ENCODE measurements at regions not wholly inside any gene's neighbourhood (a gene's known extent, or its start where the extent isn't known, plus 50 kb on each side); places are given as distances from the start of the nearest gene placed in this dataset.

- Histone ChIP-seq H3K27ac (peak overlapping the region in 1 of 5 donors; percentile 8), H3K4me3 (no peak overlapping the region), H3K4me1 (replicated peaks in 1 of 2) (peaks cover 5 to 48% of the 10 kb centered on the region in 2 donors), H3K36me3 (replicated peaks in 1 of 2) (no peaks in the 10 kb centered on the region), H3K9me3 (replicated peaks in 1 of 3) (peaks cover 0 to 4% (median 0%) of the 10 kb centered on the region in 3 donors), H3K27me3 (no peaks in the 10 kb centered on the region)
- TF ChIP-seq POLR2A (IDR thresholded peaks at IDR 0.05) (no peak), CTCF (IDR thresholded peaks at IDR 0.05) (no peak)
- no peak for DNase-seq
- intact Hi-C loops (cut with DNase I): no loop called here
- WGBS, 4 donors: 57 to 65% (median 61%) methylated on average over 1 of the region's 1 CpG
Observed at GRCh38 chr4:123248085-123248659, 148.4 kb upstream of the SPRY1 start.

GRCh38 chr4:123249821-123250220 lies 146.8 kb upstream of the SPRY1 start:
- TF ChIP-seq CTCF (IDR thresholded peaks at IDR 0.05) (no peak), POLR2A (IDR thresholded peaks at IDR 0.05) (no peak)
- H3K36me3 ChIP-seq (replicated peaks in 1 of 2): no peaks in the 10 kb centered on the region
- H3K27ac ChIP-seq: peak overlapping the region in 1 of 5 donors; percentile 13
- H3K9me3 ChIP-seq (replicated peaks in 1 of 3): peaks cover 0 to 4% (median 0%) of the 10 kb centered on the region in 3 donors
- H3K4me3 ChIP-seq: no peak overlapping the region
- H3K27me3 ChIP-seq: no peaks in the 10 kb centered on the region
- intact Hi-C loops (cut with DNase I): no loop called here
- 37 to 59% (median 49%) methylated on average over 1 of the region's 1 CpG for WGBS, 4 donors
- peaks cover 5 to 42% of the 10 kb centered on the region in 2 donors for H3K4me1 ChIP-seq (replicated peaks in 1 of 2)
- no peak for DNase-seq

- Histone ChIP-seq H3K9me3 (replicated peaks in 1 of 3) (peaks cover 0 to 4% (median 0%) of the 10 kb centered on the region in 3 donors), H3K4me1 (replicated peaks in 1 of 2) (peaks cover 5 to 38% of the 10 kb centered on the region in 2 donors), H3K36me3 (replicated peaks in 1 of 2) (no peaks in the 10 kb centered on the region), H3K27me3 (no peaks in the 10 kb centered on the region), H3K27ac (no peak overlapping the region), H3K4me3 (no peak overlapping the region)
- intact Hi-C loops (cut with DNase I): no loop called here
- TF ChIP-seq CTCF (IDR thresholded peaks at IDR 0.05) (no peak), POLR2A (IDR thresholded peaks at IDR 0.05) (no peak)
- peak; percentile 24 to 75 (median 36) for DNase-seq
Observed at GRCh38 chr4:123250843-123251242, 145.8 kb upstream of the SPRY1 start.

GRCh38 chr4:123255971-123256370 lies 140.6 kb upstream of the SPRY1 start:
- DNase-seq: no peak
- TF ChIP-seq POLR2A (IDR thresholded peaks at IDR 0.05) (no peak), CTCF (IDR thresholded peaks at IDR 0.05) (no peak)
- peaks cover 0 to 4% (median 0%) of the 10 kb centered on the region in 3 donors for H3K9me3 ChIP-seq (replicated peaks in 1 of 3)
- no peaks in the 10 kb centered on the region for H3K36me3 ChIP-seq (replicated peaks in 1 of 2)
- no peaks in the 10 kb centered on the region for H3K27me3 ChIP-seq
- intact Hi-C loops (cut with DNase I): no loop called here
- peaks cover 3 to 25% of the 10 kb centered on the region in 2 donors for H3K4me1 ChIP-seq (replicated peaks in 1 of 2)
- no peak overlapping the region for H3K27ac ChIP-seq
- 86 to 91% (median 89%) methylated on average over 6 of the region's 6 CpGs for WGBS, 4 donors
- no peak overlapping the region for H3K4me3 ChIP-seq

Data from adrenal gland (tissue), 9 donors.